Brain microvascular endothelial cell (primary cell): ENCODE measurements at regions not wholly inside any gene's neighbourhood (a gene's known extent, or its start where the extent isn't known, plus 50 kb on each side); places are given as distances from the start of the nearest gene placed in this dataset.

Experiments
- DNase-seq: peaks from one replicate; pipeline ENCODE4 v3.0.0-alpha.2; 2020
- H3K27ac ChIP-seq: fragments of 250-450 bp; sonication (Bioruptor Pico); 2 replicates; pipeline ENCODE4 v1.5.1; 2020; ENCODE audit warnings: mild to moderate bottlenecking, moderate library complexity
- H3K27me3 ChIP-seq: fragments of 250-450 bp; sonication (Bioruptor Pico); replicated peaks from 2 replicates; pipeline ENCODE4 v1.5.1; 2020; ENCODE audit warnings: mild to moderate bottlenecking
- H3K36me3 ChIP-seq: fragments of 250-450 bp; sonication (Bioruptor Pico); replicated peaks from 2 replicates; pipeline ENCODE4 v1.5.1; 2020; ENCODE audit warnings: mild to moderate bottlenecking
- H3K4me3 ChIP-seq: 2 replicates; pipeline ENCODE4 v1.5.1; 2011; ENCODE audit warnings: low read depth, mild to moderate bottlenecking, control low read depth, low read length, moderate library complexity
- CTCF ChIP-seq: IDR thresholded peaks from 2 replicates; pipeline ENCODE4 v1.5.1; 2011; ENCODE audit warnings: low read depth, mild to moderate bottlenecking, moderate library complexity, low read length, control low read depth, inconsistent platforms; ENCODE audit errors: missing control alignments
- in situ Hi-C: cut with HindIII; loops from 2 replicates; pipeline ENCODE4 v1.10.0; 2017; ENCODE audit warnings: low sequenced_read_pairs, low pct_ligation_motif_present

DNA sequence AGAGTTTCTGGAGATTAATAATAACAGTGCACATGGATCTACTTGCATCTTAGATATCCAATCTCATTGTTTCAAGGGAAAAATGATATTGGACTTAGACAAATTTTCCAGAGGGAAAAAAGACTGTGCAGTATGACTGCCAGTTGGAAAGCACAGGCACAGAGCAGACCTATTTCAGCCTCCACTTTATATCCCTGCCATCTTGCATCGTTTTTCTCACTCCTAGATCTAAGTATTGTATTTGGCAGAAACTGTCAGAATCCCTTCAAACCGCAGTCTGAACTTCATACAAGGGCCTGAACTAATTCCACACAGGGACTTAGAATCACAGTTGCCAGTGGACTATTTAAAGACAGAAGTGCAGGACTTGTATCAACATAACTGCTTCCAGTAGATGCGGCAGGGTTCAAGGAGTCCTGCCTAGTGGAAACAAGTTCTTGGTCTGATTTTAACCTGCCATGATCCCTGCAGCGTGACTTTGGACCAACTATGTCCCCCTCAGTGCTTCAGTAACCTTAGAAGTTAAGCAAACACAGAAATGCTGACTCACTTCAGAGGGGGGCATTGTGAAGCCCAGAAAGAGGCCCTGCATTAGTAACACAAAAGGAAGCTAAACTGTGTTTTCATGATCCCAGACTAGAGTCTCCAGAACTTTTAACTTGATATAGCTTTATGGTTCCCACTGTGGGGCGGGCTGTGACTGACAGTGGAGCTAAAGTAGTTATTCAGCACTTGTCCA, 95.7 kb upstream of the PALS2 start:
- in situ Hi-C loops: no loop called here
- Histone ChIP-seq H3K27me3 (no peaks in the 10 kb centered on the region), H3K36me3 (no peaks in the 10 kb centered on the region), H3K27ac (peak overlapping the region; percentile 56), H3K4me3 (no peak overlapping the region)
- peak; percentile 90 for DNase-seq
- no peak for TF ChIP-seq CTCF

DNA sequence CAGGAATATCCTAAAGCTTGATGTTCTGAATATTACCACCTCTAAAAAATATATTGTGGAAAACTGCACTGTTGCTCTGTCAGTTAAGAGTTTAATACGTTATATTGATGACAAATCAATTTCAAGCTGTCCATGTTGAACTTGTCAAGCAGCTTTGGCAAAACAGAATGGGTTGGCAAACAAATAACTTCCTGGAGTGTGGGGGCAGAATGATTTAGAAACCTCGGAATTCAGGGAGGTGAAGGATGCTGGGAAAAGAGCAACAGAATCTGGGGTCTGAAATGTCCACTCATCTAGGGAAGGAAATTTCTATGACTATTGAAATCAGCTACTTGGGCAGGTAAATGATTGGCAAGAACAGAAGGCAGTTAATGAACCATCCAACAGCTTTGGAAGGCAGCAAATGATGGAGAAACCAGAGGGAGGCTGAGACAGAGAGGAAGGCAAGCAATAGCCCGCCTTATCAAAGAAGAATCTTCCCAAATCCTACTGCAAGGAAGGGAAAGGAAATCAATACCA, 95.1 kb upstream of the PALS2 start:
- TF ChIP-seq CTCF: no peak
- Histone ChIP-seq H3K27ac (no peak overlapping the region), H3K36me3 (no peaks in the 10 kb centered on the region), H3K4me3 (no peak overlapping the region), H3K27me3 (no peaks in the 10 kb centered on the region)
- in situ Hi-C loops: no loop called here
- DNase-seq: no peak

- in situ Hi-C loops: no loop called here
- no peak for DNase-seq
- Histone ChIP-seq H3K36me3 (no peaks in the 10 kb centered on the region), H3K27ac (no peak overlapping the region), H3K27me3 (no peaks in the 10 kb centered on the region), H3K4me3 (no peak overlapping the region)
- TF ChIP-seq CTCF: no peak
Measured at GRCh38 chr7:24480501-24480900, 92.8 kb upstream of the PALS2 start.

- Histone ChIP-seq H3K36me3 (no peaks in the 10 kb centered on the region), H3K27ac (no peak overlapping the region), H3K4me3 (no peak overlapping the region), H3K27me3 (no peaks in the 10 kb centered on the region)
- no peak for DNase-seq
- in situ Hi-C loops: no loop called here
- TF ChIP-seq CTCF: no peak
Measured at GRCh38 chr7:24483804-24484203, 89.4 kb upstream of the PALS2 start.

DNA sequence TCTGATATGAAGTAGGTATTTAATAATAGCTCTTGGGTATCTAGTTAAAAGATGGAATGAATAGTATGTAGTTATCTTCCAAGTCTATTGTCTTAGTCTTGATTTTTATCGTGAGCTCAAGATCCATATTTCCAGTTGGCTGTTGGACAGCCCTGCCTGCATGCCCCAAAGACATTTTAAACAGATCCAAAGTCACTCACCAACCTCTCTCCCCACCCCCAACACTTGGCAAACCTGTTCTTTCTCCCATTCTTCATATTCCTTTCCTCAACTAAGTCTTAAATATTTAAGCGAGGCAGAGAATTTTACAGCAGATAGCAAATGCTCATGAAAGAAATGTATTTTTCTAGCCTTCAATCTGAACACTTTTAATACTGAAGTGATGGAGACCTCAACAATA, 80.7 kb upstream of the PALS2 start:
- no peak for DNase-seq
- Histone ChIP-seq H3K36me3 (no peaks in the 10 kb centered on the region), H3K27ac (no peak overlapping the region), H3K27me3 (no peaks in the 10 kb centered on the region), H3K4me3 (no peak overlapping the region)
- no peak for TF ChIP-seq CTCF
- in situ Hi-C loops: no loop called here

DNA sequence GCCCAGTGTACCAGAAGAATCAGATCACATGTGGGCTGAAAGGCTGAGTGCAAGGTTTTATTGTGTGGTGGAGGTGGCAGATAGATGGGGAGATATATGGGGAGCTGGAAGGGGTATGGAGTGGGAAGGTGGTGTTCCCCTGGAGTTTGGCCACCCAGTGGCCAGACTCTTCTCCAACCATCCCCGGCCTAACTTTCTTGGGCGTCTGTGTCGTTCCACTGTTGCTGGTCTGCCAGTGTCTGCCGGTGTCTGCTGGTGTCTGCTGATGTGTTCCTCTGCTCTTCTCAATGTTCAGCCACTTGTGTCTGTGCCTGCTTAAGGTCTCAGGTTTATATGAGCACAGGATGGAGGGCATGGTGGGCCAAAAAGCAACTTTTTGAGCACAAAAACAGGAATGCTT, 78.4 kb upstream of the PALS2 start:
- peaks cover 2% of the 10 kb centered on the region for H3K27me3 ChIP-seq
- H3K4me3 ChIP-seq: no peak overlapping the region
- no peak for DNase-seq
- no peaks in the 10 kb centered on the region for H3K36me3 ChIP-seq
- peak; percentile 7 for TF ChIP-seq CTCF
- H3K27ac ChIP-seq: no peak overlapping the region
- in situ Hi-C loops: no loop called here
